ENCODE measurements at regions not wholly inside any gene's neighbourhood (a gene's known extent, or its start where the extent isn't known, plus 50 kb on each side); places are given as distances from the start of the nearest gene placed in this dataset.

DNA sequence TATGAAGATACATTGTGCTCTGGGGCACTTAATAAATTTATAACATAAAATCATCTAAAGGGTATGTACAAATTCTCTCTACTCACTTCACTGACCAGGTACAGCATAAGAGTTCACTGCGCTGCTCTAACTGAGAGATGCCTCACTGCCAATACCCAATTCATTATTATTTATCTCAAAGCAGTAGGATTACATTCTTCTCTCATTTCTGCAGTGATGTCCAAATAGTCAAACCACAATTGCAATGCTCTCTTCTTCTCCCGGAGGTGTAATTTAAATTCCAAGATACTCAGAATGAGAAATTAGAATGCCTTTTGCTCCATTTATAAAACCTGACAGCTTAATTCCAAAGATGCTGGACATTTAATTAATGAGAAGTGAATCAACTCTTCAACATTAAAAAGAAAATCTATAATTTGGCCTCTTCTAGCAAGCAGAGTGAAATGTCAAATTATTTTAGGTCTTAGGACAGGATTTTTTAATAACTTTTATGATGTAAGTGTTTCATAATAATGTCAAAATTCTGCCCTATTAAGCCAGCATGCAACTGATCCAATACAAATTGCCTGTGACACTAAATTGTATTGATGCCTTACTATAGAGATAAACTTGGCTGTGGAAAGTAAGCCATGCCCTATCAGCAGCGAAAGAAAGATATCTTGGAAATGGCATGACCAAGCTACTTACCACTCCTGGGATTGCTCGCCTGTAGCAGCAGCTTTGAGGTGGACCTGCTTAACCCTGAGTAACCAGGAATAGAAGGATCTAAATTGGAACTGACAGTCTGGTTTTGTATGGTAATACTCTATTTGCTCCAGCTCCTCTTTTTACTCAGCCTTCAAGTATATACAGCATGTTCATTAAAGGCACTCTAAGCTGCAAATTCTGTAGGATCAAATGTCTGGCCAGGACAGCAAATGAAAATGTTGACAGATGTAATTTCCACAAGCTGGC lies 374.2 kb upstream of the TYRP1 start:
- WGBS, 2 experiments (ENCODE audit: extremely low coverage in 2 of 2, insufficient read length in 1 of 2) = 57% methylated on average over 1 of the region's 4 CpGs; no CpG with 5 or more reads in 1 of the 2 experiments
- no peak overlapping the region for H2AFZ ChIP-seq (replicated peaks; ENCODE audit: low read length, poor library complexity)
- no peak overlapping the region for H2BK5ac ChIP-seq (ENCODE audit: low read depth, low read length, poor library complexity, severe bottlenecking)
- intact Hi-C loops (cut with micrococcal nuclease) (no loop called here), in situ Hi-C loops (cut with MboI; ENCODE audit: low sequenced_read_pairs) (no loop called here), dilution Hi-C loops (cut with HindIII; ENCODE audit: low sequenced_read_pairs, unreplicated experiment) (no loop called here)
- H3K23ac ChIP-seq (ENCODE audit: low read depth, low read length) = no peak overlapping the region
- TF ChIP-seq CEBPB (IDR thresholded peaks at IDR 0.05; ENCODE audit: low read depth, low read length) (no peak), MAZ (IDR thresholded peaks at IDR 0.05; ENCODE audit: borderline replicate concordance, low read depth, low read length) (no peak), BHLHE40 (IDR thresholded peaks at IDR 0.05; ENCODE audit: low read depth, low read length) (no peak), CHD1 (IDR thresholded peaks at IDR 0.05; ENCODE audit: low read depth, low read length) (no peak), MXI1 (IDR thresholded peaks at IDR 0.05; ENCODE audit: borderline replicate concordance, low read depth, low read length) (no peak), RCOR1 (IDR thresholded peaks at IDR 0.05; ENCODE audit: insufficient replicate concordance, low read length) (no peak), NFE2L2 (IDR thresholded peaks at IDR 0.05; ENCODE audit: low read depth, low read length) (no peak), SMC3 (IDR thresholded peaks at IDR 0.05; ENCODE audit: low read depth, low read length) (no peak), POLR2A (IDR thresholded peaks at IDR 0.05; ENCODE audit: low read depth, low read length) (no peak), MAFK (IDR thresholded peaks at IDR 0.05; ENCODE audit: low read depth, low read length) (no peak), RFX5 (IDR thresholded peaks at IDR 0.05; ENCODE audit: low read depth, low read length) (no peak)
- TF ChIP-seq, protein P1, sequence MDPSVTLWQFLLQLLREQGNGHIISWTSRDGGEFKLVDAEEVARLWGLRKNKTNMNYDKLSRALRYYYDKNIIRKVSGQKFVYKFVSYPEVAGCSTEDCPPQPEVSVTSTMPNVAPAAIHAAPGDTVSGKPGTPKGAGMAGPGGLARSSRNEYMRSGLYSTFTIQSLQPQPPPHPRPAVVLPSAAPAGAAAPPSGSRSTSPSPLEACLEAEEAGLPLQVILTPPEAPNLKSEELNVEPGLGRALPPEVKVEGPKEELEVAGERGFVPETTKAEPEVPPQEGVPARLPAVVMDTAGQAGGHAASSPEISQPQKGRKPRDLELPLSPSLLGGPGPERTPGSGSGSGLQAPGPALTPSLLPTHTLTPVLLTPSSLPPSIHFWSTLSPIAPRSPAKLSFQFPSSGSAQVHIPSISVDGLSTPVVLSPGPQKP (IDR thresholded peaks at IDR 0.05; ENCODE audit: borderline replicate concordance, low read depth, low read length) = no peak
- DNase-seq (no peak), ATAC-seq (ENCODE audit: low read depth) (no peak)
- H3K4me2 ChIP-seq (ENCODE audit: low read depth, low read length) = no peak overlapping the region
- no peak overlapping the region for H4K5ac ChIP-seq (ENCODE audit: low read depth, low read length)
- H3K14ac ChIP-seq (replicated peaks; ENCODE audit: low read depth, low read length) = no peak overlapping the region
- no peak overlapping the region for H3K56ac ChIP-seq (ENCODE audit: extremely low read depth, insufficient read depth, low read length)
- no peak overlapping the region for H2AK9ac ChIP-seq (replicated peaks; ENCODE audit: low read depth, low read length, poor library complexity)
- ChIA-PET POLR2A (ENCODE audit: unreplicated experiment) (no interaction called here), CTCF (no interaction called here)
- H3K36me3 ChIP-seq (ENCODE audit: control insufficient read depth, insufficient read depth, low read length) = no peaks in the 10 kb centered on the region
- no peak overlapping the region for H2BK15ac ChIP-seq (ENCODE audit: low read depth, low read length)
- no peak overlapping the region for H2BK20ac ChIP-seq (ENCODE audit: low read depth, low read length)
- H4K8ac ChIP-seq (ENCODE audit: low read depth in 2 of 2, low read length in 2 of 2) = no peak overlapping the region
- H3K27me3 ChIP-seq (ENCODE audit: control insufficient read depth, insufficient read depth, low read length) = no peaks in the 10 kb centered on the region
- H3K79me1 ChIP-seq (ENCODE audit: low read depth in 1 of 2, low read length in 2 of 2) = no peaks in the 10 kb centered on the region
- H3K18ac ChIP-seq (ENCODE audit: low read depth, low read length) = no peak overlapping the region
- no TSS peak for BruUV-seq (replicated peaks)
- H3K4me1 ChIP-seq (ENCODE audit: control insufficient read depth, insufficient read depth, low read length) = no peaks in the 10 kb centered on the region
- H2AK5ac ChIP-seq (ENCODE audit: low read depth, low read length) = no peak overlapping the region
- no peak overlapping the region for H2BK120ac ChIP-seq (ENCODE audit: low read depth, low read length)
- H3K9ac ChIP-seq (ENCODE audit: low read depth, low read length) = no peak overlapping the region
- no peak overlapping the region for H3K4ac ChIP-seq (ENCODE audit: low read depth, low read length)
- no peak overlapping the region for H3K27ac ChIP-seq (ENCODE audit: insufficient read depth, low read length)
- H4K20me1 ChIP-seq (ENCODE audit: insufficient read depth, low read length) = no peaks in the 10 kb centered on the region
- no peaks in the 10 kb centered on the region for H3K9me1 ChIP-seq (ENCODE audit: insufficient read depth, low read length)
- H4K91ac ChIP-seq (ENCODE audit: insufficient read depth, low read depth, low read length) = no peak overlapping the region
- H3K9me3 ChIP-seq (ENCODE audit: control insufficient read depth, insufficient read depth, low read length) = peaks cover 13% of the 10 kb centered on the region
- H3K4me3 ChIP-seq (ENCODE audit: insufficient read depth, low read depth, low read length) = no peak overlapping the region

Measured in IMR-90 (cell line).